ENCODE measurements at regions not wholly inside any gene's neighbourhood (a gene's known extent, or its start where the extent isn't known, plus 50 kb on each side); places are given as distances from the start of the nearest gene placed in this dataset.
"Not testable (repeated sequence)": the region's sequence is repeated elsewhere in the genome, so short reads cannot be mapped to it uniquely, and the experiment has no call there.

GRCh38 chrX:109782994-109783700 lies 50.1 kb upstream of the ACSL4 start:
- no peak for DNase-seq (ENCODE audit: low spot score)

GRCh38 chrX:109783701-109784079 lies 50.6 kb upstream of the ACSL4 start:
- no peak for DNase-seq (ENCODE audit: low spot score)

GRCh38 chrX:109785053-109785452 lies 52.0 kb upstream of the ACSL4 start:
- DNase-seq (ENCODE audit: low spot score) = no peak

GRCh38 chrX:109790511-109790910 lies 57.5 kb upstream of the ACSL4 start:
- DNase-seq (ENCODE audit: low spot score) = not testable (repeated sequence)

GRCh38 chrX:109793191-109793590 lies 60.1 kb upstream of the ACSL4 start:
- DNase-seq (ENCODE audit: low spot score) = no peak

GRCh38 chrX:109795682-109796081 lies 62.6 kb upstream of the ACSL4 start:
- DNase-seq (ENCODE audit: low spot score) = no peak

GRCh38 chrX:109797311-109797975 lies 64.4 kb upstream of the ACSL4 start:
- no peak for DNase-seq (ENCODE audit: low spot score)

- DNase-seq (ENCODE audit: low spot score) = no peak
Observed at GRCh38 chrX:109812236-109812635, 79.2 kb upstream of the ACSL4 start.

GRCh38 chrX:109813236-109813635 lies 80.2 kb upstream of the ACSL4 start:
- DNase-seq (ENCODE audit: low spot score) = no peak

- no peak for DNase-seq (ENCODE audit: low spot score)
Observed at GRCh38 chrX:109818976-109819375, 85.9 kb upstream of the ACSL4 start.

GRCh38 chrX:109822861-109823260 lies 89.8 kb upstream of the ACSL4 start:
- DNase-seq (ENCODE audit: low spot score) = no peak

- no peak for DNase-seq (ENCODE audit: low spot score)
Observed at GRCh38 chrX:109826954-109827708, 94.1 kb upstream of the ACSL4 start.

- no peak for DNase-seq (ENCODE audit: low spot score)
Observed at GRCh38 chrX:109827772-109828171, 94.7 kb upstream of the ACSL4 start.

- DNase-seq (ENCODE audit: low spot score) = no peak
Observed at GRCh38 chrX:109830157-109830703, 97.2 kb upstream of the ACSL4 start.

- no peak for DNase-seq (ENCODE audit: low spot score)
Observed at GRCh38 chrX:109830704-109831206, 97.7 kb upstream of the ACSL4 start.

GRCh38 chrX:109831326-109831985 lies 98.4 kb upstream of the ACSL4 start:
- DNase-seq (ENCODE audit: low spot score) = no peak

- no peak for DNase-seq (ENCODE audit: low spot score)
Observed at GRCh38 chrX:109839694-109840567, 106.9 kb upstream of the ACSL4 start.

- no peak for DNase-seq (ENCODE audit: low spot score)
Observed at GRCh38 chrX:109840585-109840984, 107.5 kb upstream of the ACSL4 start.

GRCh38 chrX:109841257-109841656 lies 108.2 kb upstream of the ACSL4 start:
- DNase-seq (ENCODE audit: low spot score) = no peak

- DNase-seq (ENCODE audit: low spot score) = no peak
Observed at GRCh38 chrX:109841869-109842579, 109.0 kb upstream of the ACSL4 start.

All from CD4-positive, alpha-beta T cell treated with Interleukin-6 at 100 ng/mL for 8 hours (primary cell).